ENCODE measurements at regions not wholly inside any gene's neighbourhood (a gene's known extent, or its start where the extent isn't known, plus 50 kb on each side); places are given as distances from the start of the nearest gene placed in this dataset.
"Not testable (repeated sequence)": the region's sequence is repeated elsewhere in the genome, so short reads cannot be mapped to it uniquely, and the experiment has no call there.

DNA sequence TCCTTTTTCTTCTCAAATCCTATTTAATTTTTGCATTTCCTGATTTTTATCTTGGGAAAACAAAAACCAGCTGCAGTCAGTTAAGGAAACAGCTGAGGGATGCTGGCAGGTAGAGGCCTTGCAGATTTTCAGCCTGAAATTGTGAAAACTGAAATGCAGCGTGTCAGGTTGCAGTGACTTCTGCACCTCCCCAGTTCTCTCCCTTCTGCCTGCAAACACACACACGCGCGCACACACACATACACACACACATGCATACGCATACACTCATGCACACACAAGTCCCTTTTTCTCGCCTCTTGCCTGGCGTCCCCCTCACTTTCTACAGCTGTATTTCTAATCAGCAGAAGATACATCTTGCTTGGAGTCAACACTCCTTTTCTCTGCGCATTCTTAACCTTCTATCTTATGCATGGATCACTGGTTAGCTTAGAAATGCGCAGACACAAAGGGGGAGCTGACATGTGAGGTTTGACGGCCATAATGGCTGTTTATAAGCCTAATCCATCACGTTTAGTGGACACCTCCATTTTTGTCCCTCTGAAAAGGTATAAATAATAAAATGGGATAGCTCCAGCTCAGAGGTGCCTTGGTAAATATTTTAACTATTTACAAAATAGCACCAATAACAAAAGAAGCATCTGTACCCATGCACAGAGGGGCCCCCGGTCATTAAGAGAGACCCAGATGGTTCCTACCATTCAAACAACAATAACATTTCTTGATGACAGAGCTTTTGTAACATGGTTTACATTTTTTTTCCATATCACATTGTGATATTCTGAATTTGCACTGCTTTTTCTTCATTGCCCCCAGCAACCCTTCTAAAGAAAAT, 392.1 kb upstream of the SALL1 start:
- no peak for DNase-seq (ENCODE audit: low spot score)

DNA sequence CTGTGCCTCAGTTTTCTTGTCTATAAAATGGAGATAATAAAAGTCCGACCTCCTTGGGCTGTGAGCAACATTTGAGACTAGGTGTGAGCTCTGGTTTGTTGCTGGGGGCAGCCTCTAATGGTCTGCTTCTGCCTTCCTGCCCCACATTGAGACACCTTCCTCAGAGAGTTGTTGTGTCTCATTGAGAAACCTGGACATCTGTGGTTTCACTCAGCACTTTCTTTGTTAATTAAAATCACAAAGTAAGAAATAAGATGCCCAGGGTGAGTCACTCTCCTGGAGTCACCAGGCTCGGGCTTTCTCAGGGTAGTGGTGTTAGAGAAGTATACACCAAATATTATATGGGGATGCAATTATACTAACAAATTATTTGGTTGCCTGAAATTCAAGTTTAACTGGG, 389.2 kb upstream of the SALL1 start:
- no peak for DNase-seq (ENCODE audit: low spot score)

DNA sequence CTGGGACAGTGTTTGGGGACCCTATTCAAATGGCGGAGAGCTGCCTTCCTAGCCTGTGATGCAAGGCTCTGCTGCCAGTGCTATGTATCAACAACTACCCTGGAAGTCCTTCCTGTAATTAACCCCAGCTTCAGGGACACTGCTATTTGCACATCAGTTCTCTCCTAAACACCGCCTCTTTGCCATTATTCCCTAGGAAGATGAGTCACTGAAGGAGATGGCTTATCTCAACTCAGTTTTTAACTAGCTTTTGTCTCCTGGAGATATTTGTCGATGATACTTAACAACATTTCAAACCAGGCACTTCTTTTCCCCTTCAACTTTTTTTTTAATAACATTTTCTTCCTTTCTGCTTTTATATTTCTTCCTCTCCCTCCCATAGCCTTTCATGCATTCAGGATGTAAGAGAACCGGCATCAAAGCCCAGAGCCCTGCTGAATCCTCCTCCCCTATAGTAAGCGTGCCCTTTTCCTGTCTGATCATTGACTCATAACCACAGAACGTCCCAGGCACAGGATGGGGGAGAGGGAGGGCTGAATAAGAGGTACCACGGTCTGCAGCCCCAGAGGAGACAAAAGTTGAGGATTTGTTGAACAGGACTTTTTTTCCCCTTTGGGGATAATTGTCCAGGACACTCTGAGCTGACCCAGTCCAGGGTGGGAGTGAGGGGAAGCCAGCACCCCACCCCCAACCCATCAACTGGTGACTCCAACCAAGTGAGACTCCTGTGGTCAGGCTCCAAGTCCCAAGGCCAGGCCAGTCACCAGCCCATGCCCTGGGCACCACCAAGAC, 387.8 kb upstream of the SALL1 start:
- no peak for DNase-seq (ENCODE audit: low spot score)

DNA sequence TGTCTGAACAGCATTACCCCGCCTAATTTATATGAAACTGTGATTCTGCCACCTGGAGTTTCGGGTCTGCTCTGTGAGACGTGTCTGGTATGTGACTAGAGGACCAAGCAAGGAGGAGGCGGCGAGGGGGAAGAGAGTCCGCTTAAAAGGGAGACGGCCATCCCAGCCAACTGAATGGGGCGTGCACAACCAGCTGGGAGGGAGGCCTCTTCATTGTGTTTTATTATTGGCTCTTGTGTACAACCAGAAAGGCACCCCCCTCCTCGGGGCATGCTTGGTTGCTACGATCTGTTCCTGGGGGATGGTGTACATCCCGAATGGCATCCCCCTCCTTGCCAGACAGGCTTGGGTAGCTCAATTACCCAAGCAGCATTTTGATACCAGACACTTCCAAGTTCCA, 384.5 kb upstream of the SALL1 start:
- DNase-seq (ENCODE audit: low spot score) = no peak

DNA sequence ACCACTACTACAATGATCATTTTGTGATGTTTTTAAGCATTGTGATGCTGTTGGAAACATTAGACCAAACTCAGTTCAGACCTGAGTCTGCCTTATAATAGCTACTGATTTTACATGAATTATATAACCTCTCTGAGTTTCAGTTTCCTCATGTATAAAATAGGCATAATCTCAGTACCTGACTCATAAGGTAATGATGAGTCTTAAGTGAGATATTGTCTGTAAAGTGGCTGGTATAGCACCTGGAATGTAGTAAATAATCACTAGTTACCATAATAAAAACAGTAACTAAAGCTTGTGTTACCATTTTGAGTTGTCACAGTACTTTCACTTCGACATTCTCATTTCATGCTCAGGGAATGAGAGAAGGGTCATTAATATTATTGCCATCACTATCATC, 381.5 kb upstream of the SALL1 start:
- no peak for DNase-seq (ENCODE audit: low spot score)

DNA sequence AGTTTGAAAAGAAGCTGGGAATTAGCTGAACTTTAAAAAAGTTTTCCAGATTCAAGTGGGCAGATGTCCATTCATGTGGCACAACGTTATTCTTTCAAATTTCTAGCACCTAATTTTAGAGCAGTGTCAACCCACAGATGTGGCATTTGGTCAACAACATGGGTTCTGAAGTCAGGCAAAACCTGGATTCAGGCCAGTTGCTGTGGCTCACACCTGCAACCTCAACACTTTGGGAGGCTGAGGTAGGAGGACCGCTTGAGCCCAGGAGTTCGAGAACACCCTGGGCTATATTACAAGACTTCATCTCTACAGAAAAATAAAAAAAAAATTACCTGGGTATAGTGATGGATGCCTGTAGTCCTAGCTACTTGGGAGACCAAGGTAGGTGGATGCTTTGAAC, 380.2 kb upstream of the SALL1 start:
- DNase-seq (ENCODE audit: low spot score) = no peak

DNA sequence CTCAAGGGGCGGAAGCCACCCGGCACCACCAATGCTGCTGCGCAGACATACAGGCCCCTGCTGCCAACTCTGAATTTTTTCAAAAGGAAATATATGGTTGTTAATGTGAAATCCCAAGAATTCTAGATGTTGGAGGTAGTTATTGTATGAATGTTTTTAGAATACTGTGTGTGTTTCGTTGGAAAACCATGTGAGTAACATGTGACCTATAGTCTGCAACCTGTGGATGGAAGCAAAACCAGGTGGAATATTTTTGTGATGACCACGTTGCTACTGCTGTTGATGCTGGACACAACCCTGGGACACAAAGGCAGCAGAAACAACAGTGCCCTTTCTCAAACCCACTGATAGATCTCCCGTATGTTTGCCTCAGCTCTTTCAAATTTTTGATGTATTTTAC, 376.3 kb upstream of the SALL1 start:
- DNase-seq (ENCODE audit: low spot score) = no peak

DNA sequence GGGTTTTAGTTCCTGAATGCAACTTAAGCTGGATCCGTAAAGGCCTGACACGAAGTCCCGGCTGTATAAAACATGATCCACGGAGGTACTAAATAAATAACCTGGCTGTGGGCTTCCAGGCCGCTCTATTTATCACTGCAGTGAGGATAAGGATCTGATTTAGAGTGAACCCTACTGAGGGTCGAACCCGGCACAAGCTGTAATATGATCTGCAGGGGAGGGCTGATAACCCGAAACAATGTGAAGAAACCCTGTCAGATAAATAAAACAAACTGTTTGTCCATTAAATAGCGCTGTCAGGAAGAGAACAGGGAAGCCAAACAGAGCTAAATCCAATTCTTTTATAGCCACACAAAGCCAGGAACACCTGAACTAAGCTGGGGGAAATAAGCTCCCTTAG, 375.6 kb upstream of the SALL1 start:
- no peak for DNase-seq (ENCODE audit: low spot score)

DNA sequence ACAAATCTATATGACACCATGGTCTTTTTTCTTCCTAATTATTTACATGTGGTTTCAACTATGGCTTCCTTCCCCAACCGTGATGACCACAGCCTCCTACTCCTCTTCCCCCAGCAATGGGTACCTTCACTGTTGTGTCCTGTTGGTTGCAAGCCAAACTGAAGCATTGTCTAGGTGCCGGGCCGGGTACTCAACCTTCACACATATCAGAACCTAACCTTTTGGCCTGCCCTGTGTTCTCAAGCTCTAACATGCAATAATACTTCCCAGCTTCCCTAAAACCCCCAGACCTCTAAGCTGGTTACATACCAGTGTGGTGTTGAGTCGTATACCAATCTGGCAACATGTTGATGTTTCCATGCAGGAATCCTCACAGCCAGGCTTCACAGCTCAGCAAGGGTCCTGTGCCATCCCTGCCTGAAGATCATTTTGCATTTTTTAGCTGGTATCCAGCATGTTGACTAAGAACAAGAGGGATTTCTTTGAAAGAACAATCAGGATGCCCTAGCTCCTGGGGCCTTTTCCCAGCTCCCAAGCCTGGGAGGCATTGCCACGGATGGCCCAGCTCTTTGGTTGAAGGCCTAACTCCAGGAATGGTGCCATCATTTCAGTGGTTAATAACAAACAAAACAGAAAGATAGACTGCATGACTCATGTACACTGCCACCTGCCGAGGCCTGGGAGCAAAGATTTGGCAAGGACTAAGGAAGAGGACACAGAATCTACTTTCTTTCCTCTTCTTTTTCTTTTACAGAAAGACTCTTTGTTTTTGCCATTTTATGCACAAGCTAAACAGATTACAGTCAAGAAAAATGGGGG, 373.7 kb upstream of the SALL1 start:
- no peak for DNase-seq (ENCODE audit: low spot score)

DNA sequence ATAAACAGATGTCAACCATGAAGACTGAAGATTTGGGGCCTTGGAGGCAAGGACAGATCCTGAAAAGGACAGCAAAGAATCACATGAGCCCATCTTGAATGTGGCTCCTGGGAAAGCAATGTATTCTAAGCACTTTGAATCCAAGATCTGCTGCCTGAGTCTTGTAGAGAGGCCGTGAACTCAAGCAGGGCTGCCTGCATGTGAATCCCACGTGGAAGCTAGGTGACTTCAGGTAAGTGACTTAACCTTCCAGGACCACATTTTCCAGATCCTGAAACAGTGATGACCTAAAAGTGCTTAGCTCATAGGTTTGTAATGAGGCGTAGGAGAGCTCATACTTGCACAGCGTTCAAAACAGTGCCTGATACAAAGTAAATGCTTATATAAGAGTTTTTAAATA, 373.0 kb upstream of the SALL1 start:
- no peak for DNase-seq (ENCODE audit: low spot score)

DNA sequence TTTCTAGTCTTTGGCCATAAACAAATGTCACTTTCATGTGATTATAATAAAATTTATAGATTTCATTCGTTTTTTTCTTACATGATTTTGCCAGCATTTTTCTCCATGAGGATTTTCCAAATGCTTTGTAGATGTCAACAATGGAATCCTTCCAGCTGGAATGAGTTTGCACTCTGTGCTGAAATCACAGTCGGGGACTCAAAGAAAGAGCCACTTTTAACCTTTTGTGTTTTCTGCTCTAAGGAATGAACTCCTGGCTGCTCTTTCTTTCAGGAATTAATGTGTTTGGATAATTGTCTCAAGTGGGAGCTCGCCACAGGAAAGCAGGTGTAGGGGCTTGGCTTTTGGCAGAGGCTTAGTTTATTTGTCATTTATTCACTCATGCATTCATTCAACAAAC, 372.3 kb upstream of the SALL1 start:
- DNase-seq (ENCODE audit: low spot score) = no peak

DNA sequence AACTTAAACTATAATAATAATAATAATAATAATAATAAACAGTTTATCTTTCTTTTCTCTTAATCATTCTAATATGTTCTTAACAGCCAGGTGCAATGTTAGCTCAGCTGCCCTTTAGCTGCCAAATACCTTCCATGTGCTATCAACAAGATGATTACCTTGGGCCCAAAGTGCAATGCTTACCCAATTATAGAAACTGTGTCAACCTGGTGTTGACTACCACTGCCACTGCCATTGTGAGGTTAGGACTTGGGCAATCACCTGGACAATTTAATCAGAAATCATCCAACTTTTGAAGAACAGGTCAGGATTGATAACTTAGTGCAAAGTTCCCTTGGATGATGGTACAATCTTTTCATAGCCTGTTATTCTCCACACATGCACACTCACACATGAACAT, 371.8 kb upstream of the SALL1 start:
- no peak for DNase-seq (ENCODE audit: low spot score)

DNA sequence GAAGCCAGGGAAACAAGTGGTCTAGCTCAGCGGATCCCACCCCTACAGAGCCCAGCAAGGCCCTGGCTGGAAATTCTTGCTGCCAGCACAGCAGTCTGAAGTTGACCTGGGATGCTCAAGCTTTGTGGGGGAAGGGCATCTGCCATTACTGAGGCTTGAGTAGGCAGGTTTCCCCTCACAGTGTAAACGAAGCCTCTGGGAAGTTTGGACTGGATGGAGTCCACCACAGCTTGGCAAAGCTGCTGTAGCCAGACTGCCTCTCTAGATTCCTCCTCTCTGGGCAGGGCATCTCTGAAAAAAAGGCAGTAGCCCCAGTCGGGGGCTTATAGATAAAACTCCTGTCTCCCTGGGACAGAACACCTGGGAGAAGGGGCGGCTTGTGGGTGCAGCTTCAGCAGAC, 365.9 kb upstream of the SALL1 start:
- DNase-seq (ENCODE audit: low spot score) = not testable (repeated sequence)

DNA sequence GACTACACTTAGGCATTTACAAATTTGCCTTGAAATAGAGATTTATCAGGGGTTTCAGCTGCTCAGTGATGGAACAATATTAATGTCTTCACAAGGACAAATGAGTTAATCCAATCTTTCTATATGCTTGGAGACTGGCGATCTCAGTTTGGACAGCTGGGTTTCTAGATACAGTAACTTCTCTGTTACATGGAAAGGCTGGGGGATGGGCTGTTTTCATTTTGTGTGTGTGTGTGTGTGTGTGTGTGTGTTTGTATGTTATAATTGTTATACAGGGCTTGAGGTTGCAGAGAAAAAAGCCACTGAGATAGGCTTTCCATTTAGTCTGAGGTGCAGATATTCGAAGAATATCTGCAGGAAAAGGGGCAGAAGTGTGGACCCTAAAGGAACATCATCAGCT, 359.3 kb upstream of the SALL1 start:
- no peak for DNase-seq (ENCODE audit: low spot score)

DNA sequence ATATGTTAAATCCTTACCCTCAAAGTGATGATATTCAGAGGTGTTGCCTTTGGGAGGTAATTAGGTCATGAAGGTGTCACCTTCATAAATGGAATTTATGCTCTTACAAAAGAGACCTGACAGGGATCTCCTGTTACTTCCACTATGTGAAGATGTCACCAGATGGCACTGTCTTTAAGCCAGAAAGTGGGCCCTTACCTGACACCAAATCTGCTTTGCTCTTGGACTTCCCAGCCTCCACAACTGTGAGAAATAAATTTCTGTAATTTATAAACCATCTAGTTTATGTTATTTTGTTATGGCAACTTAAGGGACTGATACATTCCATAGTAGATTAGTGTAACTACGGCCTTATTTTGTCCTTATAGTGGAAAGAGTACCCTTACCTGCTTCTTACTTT, 358.3 kb upstream of the SALL1 start:
- DNase-seq (ENCODE audit: low spot score) = no peak

DNA sequence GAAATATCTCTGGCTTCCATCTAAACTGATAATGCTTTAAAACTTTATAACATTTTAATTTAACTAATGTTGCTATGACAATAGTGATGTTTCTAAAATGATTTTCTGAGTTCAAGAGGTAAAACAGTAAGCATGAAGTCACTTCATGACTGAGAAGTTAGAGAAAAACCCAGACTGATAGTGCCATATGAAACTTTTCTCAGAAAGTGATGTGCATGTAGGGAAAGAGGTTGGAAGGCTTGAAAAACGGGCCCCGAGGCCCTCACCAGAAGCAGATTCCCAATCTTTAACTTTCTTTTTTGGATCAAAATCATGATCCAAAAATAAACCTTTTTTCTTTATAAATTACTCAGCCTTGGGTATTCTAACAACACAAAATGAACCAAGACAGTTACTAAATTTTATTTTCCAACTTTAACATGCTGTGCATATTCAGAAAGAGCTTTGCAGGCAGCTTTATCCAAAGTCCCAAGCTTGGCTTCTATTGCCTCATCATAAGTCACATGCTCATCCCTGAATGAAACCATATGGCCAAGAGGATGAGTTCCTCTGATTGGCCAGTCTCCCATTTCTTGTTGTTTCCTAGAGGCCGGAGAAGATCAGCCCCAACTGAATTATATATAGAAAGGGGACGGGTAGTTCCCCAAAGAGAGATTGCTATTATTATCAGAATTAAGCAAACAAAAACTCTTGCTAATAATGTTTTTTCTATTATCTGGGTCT, 357.6 kb upstream of the SALL1 start:
- DNase-seq (ENCODE audit: low spot score) = no peak

DNA sequence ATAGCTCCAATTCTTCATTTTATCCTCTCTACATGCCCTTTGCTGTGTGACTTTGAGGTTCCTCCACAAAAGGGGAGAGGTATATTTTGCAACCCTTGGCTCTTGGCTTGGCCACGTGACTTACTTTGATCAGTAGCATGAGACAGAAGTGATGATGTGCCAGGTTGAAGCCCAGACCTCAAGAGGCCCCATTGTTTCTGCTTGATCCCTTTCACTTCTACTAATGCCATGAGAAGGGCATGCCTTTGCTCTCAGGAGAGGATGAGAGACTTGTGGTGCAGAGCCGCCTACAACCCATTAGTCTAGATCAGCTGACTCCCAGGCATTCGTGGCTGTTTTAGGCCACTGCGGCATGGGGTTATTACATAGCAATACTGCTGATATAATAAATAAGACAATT, 356.2 kb upstream of the SALL1 start:
- no peak for DNase-seq (ENCODE audit: low spot score)

DNA sequence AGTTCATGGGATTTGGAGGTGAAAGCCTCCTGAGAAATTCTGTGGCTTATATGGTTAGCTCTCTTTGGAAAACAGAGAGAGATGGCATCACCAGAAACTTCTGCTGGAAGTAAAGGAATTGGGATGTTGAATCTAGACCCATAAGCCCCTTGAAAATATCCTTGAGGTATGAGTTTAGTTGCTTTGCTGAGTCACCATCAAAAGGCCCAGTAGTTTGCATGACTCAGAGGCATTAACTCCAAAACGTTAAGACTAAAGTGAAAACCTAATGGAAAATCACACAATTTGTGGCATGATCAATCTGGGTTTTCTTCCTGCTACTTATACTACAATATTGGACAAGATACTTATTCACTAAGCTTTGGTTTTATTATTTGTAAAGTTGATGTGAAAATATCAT, 349.2 kb upstream of the SALL1 start:
- no peak for DNase-seq (ENCODE audit: low spot score)

DNA sequence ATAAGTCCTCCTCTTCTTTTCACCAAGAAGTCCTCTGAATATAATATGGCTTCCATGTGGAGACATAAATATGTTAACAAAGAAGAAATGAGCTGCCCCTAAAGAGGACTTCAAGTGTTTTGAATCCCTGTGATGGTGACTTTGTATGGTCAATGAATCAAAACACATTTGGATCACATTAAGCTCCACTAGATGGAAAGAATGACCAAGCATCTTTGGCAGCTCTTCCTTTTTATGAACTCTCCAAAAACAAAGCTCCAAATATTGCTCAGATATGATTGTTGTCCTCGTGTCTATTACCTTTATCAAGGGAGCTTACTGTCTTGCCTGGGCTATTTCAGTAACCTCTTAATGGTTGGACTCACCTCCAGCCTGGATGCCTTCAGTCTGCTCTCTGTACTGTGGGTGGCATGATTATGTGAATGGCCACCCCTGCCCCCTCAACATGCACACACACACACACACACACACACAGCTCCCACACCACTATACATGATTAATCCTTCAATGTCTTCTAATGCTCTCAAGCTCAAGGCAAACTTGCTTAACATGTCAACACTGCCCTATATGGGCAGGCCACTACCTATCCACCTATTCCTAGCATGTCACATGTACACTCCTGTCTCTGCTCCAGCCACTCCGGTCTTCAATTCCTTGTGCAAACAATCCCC, 346.6 kb upstream of the SALL1 start:
- DNase-seq (ENCODE audit: low spot score) = no peak

DNA sequence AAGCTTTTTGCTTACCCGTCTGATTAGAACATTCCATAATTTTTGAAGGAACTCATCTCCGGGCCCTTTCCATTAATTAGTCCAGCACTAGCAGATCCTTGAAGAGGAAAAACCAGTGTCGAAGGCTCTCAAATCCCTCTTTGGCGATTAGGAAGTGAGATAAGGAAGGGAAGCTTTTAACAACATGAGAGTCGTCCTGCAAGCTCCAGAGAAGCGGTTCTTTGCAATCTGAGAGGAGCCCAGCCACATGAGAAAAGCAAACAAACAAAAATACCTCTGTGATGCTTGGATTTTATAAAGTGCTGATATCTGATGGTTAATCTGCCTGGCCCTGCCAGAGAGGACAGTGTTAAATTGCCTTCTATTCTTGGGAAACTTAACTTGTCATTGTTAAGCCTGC, 339.8 kb upstream of the SALL1 start:
- no peak for DNase-seq (ENCODE audit: low spot score)

DNA sequence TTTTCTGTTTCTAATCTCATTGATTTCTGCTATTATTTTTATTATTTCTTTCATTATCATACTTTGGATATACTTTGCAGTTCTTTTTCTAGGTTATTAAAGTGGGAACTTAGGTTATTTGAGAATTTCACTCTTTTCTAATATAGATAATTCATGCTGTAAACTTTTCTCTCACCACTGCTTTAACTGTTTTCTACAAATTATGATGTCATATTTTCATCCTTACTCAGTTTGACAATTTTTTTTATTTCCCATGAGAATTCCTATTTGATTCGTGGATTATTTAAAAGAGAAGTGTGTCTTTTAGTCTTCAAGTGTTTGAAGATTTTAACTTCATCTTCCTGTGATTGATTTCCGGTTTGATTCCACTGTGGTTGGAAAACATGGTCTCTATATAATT, 336.8 kb upstream of the SALL1 start:
- no peak for DNase-seq (ENCODE audit: low spot score)
